IMR-90 (cell line): ENCODE measurements at regions not wholly inside any gene's neighbourhood (a gene's known extent, or its start where the extent isn't known, plus 50 kb on each side); places are given as distances from the start of the nearest gene placed in this dataset.

Source experiments
- ATAC-seq: fragments of 200-7000 bp; cut with Tn5 transposase; 2 replicates; pipeline ENCODE4 v1.9.1; 2020; ENCODE audit warnings: low read depth, mild to moderate bottlenecking, moderate library complexity
- BruUV-seq: library from RNA; stranded (reverse); fragments of 400-500 nt; replicated peaks from 2 replicates; lab custom pipeline; 2021; lab: Mats Ljungman, UMichigan
- CTCF ChIA-PET: fragments of 300-600 bp; formaldehyde crosslinking; extraction: SDS; loops from one replicate; lab custom pipeline; 2021; ENCODE audit warnings: antibody characterized with exemption; lab: Yijun Ruan, JAX
- POLR2A ChIA-PET: fragments of 300-600 bp; sonication (Branson Sonifier 250); formaldehyde crosslinking; loops from one replicate; lab custom pipeline; 2022; ENCODE audit warnings: antibody characterized with exemption; ENCODE audit not compliant: unreplicated experiment; lab: Charles Lee
- DNase-seq: peaks from one replicate; pipeline ENCODE4 v3.0.0; 2013
- H2AFZ ChIP-seq: replicated peaks from 2 replicates; pipeline ENCODE3; 2013; ENCODE audit warnings: low read length, mild to moderate bottlenecking; ENCODE audit not compliant: poor library complexity
- H2AK5ac ChIP-seq: 2 replicates; pipeline ENCODE4 v1.6.1; 2013; ENCODE audit warnings: low read depth, low read length, inconsistent platforms
- H2AK9ac ChIP-seq: replicated peaks from 2 replicates; pipeline ENCODE3; 2013; ENCODE audit warnings: mild to moderate bottlenecking, low read depth, low read length, moderate library complexity; ENCODE audit not compliant: poor library complexity
- H2BK120ac ChIP-seq: 2 replicates; pipeline ENCODE4 v1.6.1; 2013; ENCODE audit warnings: low read depth, low read length, inconsistent platforms
- H2BK15ac ChIP-seq: 3 replicates; pipeline ENCODE4 v1.6.1; 2013; ENCODE audit warnings: low read depth, low read length, inconsistent platforms
- H2BK20ac ChIP-seq: 2 replicates; pipeline ENCODE4 v1.6.1; 2013; ENCODE audit warnings: low read depth, mild to moderate bottlenecking, inconsistent platforms, low read length, moderate library complexity
- H2BK5ac ChIP-seq: 2 replicates; pipeline ENCODE4 v1.6.1; 2013; ENCODE audit warnings: mild to moderate bottlenecking, low read depth, low read length, inconsistent platforms; ENCODE audit not compliant: poor library complexity, severe bottlenecking
- H3K14ac ChIP-seq: replicated peaks from 2 replicates; pipeline ENCODE4 v1.6.1; 2013; ENCODE audit warnings: low read depth, low read length, inconsistent platforms
- H3K18ac ChIP-seq: 2 replicates; pipeline ENCODE4 v1.6.1; 2013; ENCODE audit warnings: low read depth, low read length, control low read depth
- H3K23ac ChIP-seq: 2 replicates; pipeline ENCODE4 v1.6.1; 2013; ENCODE audit warnings: low read depth, low read length, inconsistent platforms
- H3K27ac ChIP-seq: 2 replicates; pipeline ENCODE4 v1.5.1; 2013; ENCODE audit warnings: mild to moderate bottlenecking, control low read depth, low read length; ENCODE audit not compliant: insufficient read depth
- H3K27me3 ChIP-seq: 2 replicates; pipeline ENCODE4 v1.6.1; 2013; ENCODE audit warnings: low read length; ENCODE audit not compliant: control insufficient read depth, insufficient read depth
- H3K36me3 ChIP-seq: 2 replicates; pipeline ENCODE4 v1.6.1; 2013; ENCODE audit warnings: low read length, mixed read lengths; ENCODE audit not compliant: control insufficient read depth, insufficient read depth
- H3K4ac ChIP-seq: 2 replicates; pipeline ENCODE4 v1.6.1; 2013; ENCODE audit warnings: low read depth, low read length, inconsistent platforms
- H3K4me1 ChIP-seq: 2 replicates; pipeline ENCODE4 v1.6.1; 2013; ENCODE audit warnings: low read length, mixed read lengths; ENCODE audit not compliant: control insufficient read depth, insufficient read depth
- H3K4me2 ChIP-seq: 2 replicates; pipeline ENCODE4 v1.6.1; 2013; ENCODE audit warnings: low read depth, mild to moderate bottlenecking, control low read depth, low read length, moderate library complexity
- H3K4me3 ChIP-seq: 2 replicates; pipeline ENCODE4 v1.5.1; 2013; ENCODE audit warnings: low read depth, mild to moderate bottlenecking, control low read depth, low read length, moderate library complexity; ENCODE audit not compliant: insufficient read depth
- H3K56ac ChIP-seq: 2 replicates; pipeline ENCODE4 v1.6.1; 2013; ENCODE audit warnings: low read length, inconsistent platforms; ENCODE audit not compliant: insufficient read depth; ENCODE audit errors: extremely low read depth
- H3K79me1 ChIP-seq, 2 experiments: 2 replicates each; pipeline ENCODE4 v1.6.1; 2013; ENCODE audit warnings: low read length in 2 of 2, inconsistent platforms in 1 of 2, low read depth in 1 of 2
- H3K9ac ChIP-seq: 2 replicates; pipeline ENCODE4 v1.6.1; 2013; ENCODE audit warnings: low read depth, low read length, control low read depth
- H3K9me1 ChIP-seq: 2 replicates; pipeline ENCODE4 v1.6.1; 2013; ENCODE audit warnings: low read length, inconsistent platforms; ENCODE audit not compliant: insufficient read depth
- H3K9me3 ChIP-seq: 2 replicates; pipeline ENCODE4 v1.6.1; 2013; ENCODE audit warnings: low read length; ENCODE audit not compliant: control insufficient read depth, insufficient read depth
- H4K20me1 ChIP-seq: 2 replicates; pipeline ENCODE4 v1.6.1; 2013; ENCODE audit warnings: low read length, inconsistent platforms; ENCODE audit not compliant: insufficient read depth
- H4K5ac ChIP-seq: 2 replicates; pipeline ENCODE4 v1.6.1; 2013; ENCODE audit warnings: mild to moderate bottlenecking, low read depth, low read length, control low read depth
- H4K8ac ChIP-seq, 2 experiments: 2 replicates each; pipeline ENCODE4 v1.6.1; 2013; ENCODE audit warnings: low read depth in 2 of 2, low read length in 2 of 2, control low read depth in 1 of 2, inconsistent platforms in 1 of 2
- H4K91ac ChIP-seq: 2 replicates; pipeline ENCODE4 v1.6.1; 2013; ENCODE audit warnings: low read depth, low read length, inconsistent platforms; ENCODE audit not compliant: insufficient read depth
- BHLHE40 ChIP-seq: fragments of 150-350 bp; IDR thresholded peaks from 2 replicates; pipeline ENCODE4 v1.6.1; 2016; ENCODE audit warnings: mild to moderate bottlenecking, low read depth, low read length
- CEBPB ChIP-seq: IDR thresholded peaks from 2 replicates; pipeline ENCODE4 v1.6.1; 2012; ENCODE audit warnings: low read depth, low read length, improper control_type of control experiment
- RFX5 ChIP-seq: IDR thresholded peaks from 2 replicates; pipeline ENCODE4 v1.8.0; 2012; ENCODE audit warnings: low read depth, mild to moderate bottlenecking, low read length, moderate library complexity
- SMC3 ChIP-seq: fragments of 150-350 bp; IDR thresholded peaks from 2 replicates; pipeline ENCODE4 v1.6.1; 2016; ENCODE audit warnings: low read depth, mild to moderate bottlenecking, antibody characterized with exemption, low read length, moderate library complexity
- WGBS, 2 experiments: methylation state at CpG; one replicate each; pipeline versions ENCODE4 v1.1.5 to v1.1.7; 2013; ENCODE audit warnings: missing lambda C conversion rate in 2 of 2; ENCODE audit not compliant: insufficient read length in 1 of 2; ENCODE audit errors: extremely low coverage in 2 of 2; 5-methylcytosine and 5-hydroxymethylcytosine counted together
- dilution Hi-C: fragments of 300-500 bp; cut with HindIII; formaldehyde crosslinking; loops from one replicate; pipeline ENCODE4 v1.14.3; 2018; ENCODE audit warnings: low sequenced_read_pairs; ENCODE audit not compliant: unreplicated experiment
- in situ Hi-C: fragments of 300-500 bp; cut with MboI; formaldehyde crosslinking; loops from 3 replicates; pipeline ENCODE4 v1.14.3; 2019; ENCODE audit warnings: low sequenced_read_pairs, inconsistent platforms, mixed read lengths
- intact Hi-C: fragments of 100-400 bp; cut with micrococcal nuclease; formaldehyde crosslinking; loops from 2 replicates; pipeline ENCODE4 v1.10.0; 2022
- TF ChIP-seq, protein P1 (sequence below): fragments of 150-350 bp; IDR thresholded peaks from 2 replicates; pipeline ENCODE4 v1.6.1; 2017; ENCODE audit warnings: mild to moderate bottlenecking, antibody characterized with exemption, low read length, low read depth
- TF ChIP-seq, protein P2 (sequence below): conservative IDR thresholded peaks from 2 replicates; pipeline ENCODE4 v1.5.1; 2012; ENCODE audit warnings: mild to moderate bottlenecking, low read depth, low read length, improper control_type of control experiment
- TF ChIP-seq, protein P3 (sequence below): fragments of 150-350 bp; IDR thresholded peaks from 2 replicates; pipeline ENCODE4 v1.6.1; 2016; ENCODE audit warnings: low read depth, mild to moderate bottlenecking, low read length, moderate library complexity, borderline replicate concordance

DNA sequence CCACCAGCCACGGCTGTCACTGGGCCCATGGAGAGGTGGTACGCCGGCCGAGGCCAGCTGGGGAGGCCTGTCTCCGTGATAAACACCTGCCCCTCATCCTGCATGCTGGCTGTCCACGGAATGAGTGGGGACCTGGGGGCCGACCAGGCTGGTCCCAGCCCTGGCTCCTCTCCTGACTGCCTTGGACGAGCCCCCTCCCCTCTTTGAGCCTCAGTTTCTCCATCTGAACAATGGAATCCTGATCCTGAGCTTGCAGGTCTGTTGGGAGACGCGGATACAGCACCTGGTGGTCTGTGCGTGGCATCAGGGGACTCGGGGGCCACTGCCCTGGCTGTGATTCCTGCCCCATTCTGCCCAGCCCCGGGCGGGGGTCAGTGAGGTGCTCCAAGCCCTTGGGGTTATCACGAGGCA is 109.9 kb downstream of the MICALL2 start:
- DNase-seq (no peak), ATAC-seq (no peak)
- Histone ChIP-seq H2BK120ac (no peak overlapping the region), H4K20me1 (no peaks in the 10 kb centered on the region), H2BK15ac (no peak overlapping the region), H3K79me1 (no peaks in the 10 kb centered on the region), H4K91ac (no peak overlapping the region), H3K9me3 (no peaks in the 10 kb centered on the region), H3K36me3 (no peaks in the 10 kb centered on the region), H4K5ac (no peak overlapping the region), H3K23ac (no peak overlapping the region), H3K9ac (no peak overlapping the region), H2AK5ac (no peak overlapping the region), H3K4ac (no peak overlapping the region), H3K4me1 (no peaks in the 10 kb centered on the region), H3K14ac (no peak overlapping the region), H2BK20ac (no peak overlapping the region), H2BK5ac (no peak overlapping the region), H3K9me1 (no peaks in the 10 kb centered on the region), H3K4me3 (no peak overlapping the region), H3K4me2 (no peak overlapping the region), H2AK9ac (no peak overlapping the region), H2AFZ (no peak overlapping the region), H3K27me3 (peaks cover 46% of the 10 kb centered on the region), H3K27ac (no peak overlapping the region), H3K18ac (no peak overlapping the region), H4K8ac (no peak overlapping the region), H3K56ac (no peak overlapping the region)
- ChIA-PET CTCF (no interaction called here), POLR2A (no interaction called here)
- BruUV-seq: no TSS peak
- intact Hi-C loops: no loop called here
- in situ Hi-C loops: no loop called here
- dilution Hi-C loops: no loop called here
- 32% methylated on average over 5 of the region's 15 CpGs; no CpG with 5 or more reads in 1 of the 2 experiments for WGBS, 2 experiments
- no peak for TF ChIP-seq CEBPB
- TF ChIP-seq, protein P1, sequence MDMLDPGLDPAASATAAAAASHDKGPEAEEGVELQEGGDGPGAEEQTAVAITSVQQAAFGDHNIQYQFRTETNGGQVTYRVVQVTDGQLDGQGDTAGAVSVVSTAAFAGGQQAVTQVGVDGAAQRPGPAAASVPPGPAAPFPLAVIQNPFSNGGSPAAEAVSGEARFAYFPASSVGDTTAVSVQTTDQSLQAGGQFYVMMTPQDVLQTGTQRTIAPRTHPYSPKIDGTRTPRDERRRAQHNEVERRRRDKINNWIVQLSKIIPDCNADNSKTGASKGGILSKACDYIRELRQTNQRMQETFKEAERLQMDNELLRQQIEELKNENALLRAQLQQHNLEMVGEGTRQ: no peak
- TF ChIP-seq BHLHE40: no peak
- TF ChIP-seq, protein P2, sequence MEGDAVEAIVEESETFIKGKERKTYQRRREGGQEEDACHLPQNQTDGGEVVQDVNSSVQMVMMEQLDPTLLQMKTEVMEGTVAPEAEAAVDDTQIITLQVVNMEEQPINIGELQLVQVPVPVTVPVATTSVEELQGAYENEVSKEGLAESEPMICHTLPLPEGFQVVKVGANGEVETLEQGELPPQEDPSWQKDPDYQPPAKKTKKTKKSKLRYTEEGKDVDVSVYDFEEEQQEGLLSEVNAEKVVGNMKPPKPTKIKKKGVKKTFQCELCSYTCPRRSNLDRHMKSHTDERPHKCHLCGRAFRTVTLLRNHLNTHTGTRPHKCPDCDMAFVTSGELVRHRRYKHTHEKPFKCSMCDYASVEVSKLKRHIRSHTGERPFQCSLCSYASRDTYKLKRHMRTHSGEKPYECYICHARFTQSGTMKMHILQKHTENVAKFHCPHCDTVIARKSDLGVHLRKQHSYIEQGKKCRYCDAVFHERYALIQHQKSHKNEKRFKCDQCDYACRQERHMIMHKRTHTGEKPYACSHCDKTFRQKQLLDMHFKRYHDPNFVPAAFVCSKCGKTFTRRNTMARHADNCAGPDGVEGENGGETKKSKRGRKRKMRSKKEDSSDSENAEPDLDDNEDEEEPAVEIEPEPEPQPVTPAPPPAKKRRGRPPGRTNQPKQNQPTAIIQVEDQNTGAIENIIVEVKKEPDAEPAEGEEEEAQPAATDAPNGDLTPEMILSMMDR: no peak
- TF ChIP-seq, protein P3, sequence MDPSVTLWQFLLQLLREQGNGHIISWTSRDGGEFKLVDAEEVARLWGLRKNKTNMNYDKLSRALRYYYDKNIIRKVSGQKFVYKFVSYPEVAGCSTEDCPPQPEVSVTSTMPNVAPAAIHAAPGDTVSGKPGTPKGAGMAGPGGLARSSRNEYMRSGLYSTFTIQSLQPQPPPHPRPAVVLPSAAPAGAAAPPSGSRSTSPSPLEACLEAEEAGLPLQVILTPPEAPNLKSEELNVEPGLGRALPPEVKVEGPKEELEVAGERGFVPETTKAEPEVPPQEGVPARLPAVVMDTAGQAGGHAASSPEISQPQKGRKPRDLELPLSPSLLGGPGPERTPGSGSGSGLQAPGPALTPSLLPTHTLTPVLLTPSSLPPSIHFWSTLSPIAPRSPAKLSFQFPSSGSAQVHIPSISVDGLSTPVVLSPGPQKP: no peak
- TF ChIP-seq SMC3: no peak
- TF ChIP-seq RFX5: no peak
